GM18519 (cell line): ENCODE measurements at regions not wholly inside any gene's neighbourhood (a gene's known extent, or its start where the extent isn't known, plus 50 kb on each side); places are given as distances from the start of the nearest gene placed in this dataset.

Source experiments
- ATAC-seq: cut with Tn5 transposase; IDR thresholded peaks from one replicate; pipeline ENCODE4 v1.9.1; 2021; ENCODE audit warnings: mild to moderate bottlenecking, moderate library complexity; ENCODE audit not compliant: unreplicated experiment, low FRiP score

DNA sequence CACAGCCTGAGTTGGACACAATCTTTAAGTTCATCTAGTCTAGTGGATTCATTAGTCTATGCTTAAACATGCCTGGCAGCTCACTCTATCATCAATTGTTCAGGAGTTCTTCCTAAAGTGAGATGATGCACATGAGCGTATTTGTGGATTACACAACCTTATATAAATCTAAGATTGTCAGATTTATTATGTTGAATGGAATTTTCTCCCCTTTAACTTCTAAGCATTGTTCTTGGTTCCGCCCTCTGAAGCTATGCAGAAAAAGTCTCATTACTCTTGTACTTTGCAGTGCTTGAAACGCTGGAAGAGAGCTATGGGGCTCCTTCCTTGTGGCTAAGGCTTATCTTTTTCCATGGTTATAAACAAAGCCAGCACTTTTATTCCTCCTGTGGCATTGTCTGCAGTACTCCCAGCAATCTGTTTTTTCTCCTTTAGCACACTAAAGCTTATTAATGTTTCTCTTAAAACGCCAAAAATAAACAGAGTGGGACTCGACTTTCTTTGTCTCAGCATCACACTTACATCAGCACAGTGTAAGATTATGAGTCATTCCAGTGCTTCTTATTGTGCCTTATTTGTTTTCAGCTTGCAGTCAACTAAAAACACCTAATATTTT, 316.8 kb upstream of the CAMK1G start:
- ATAC-seq: no peak

GRCh38 chr1:209267968-209268367, 315.5 kb upstream of the CAMK1G start:
- ATAC-seq: no peak

- no peak for ATAC-seq
These were observed 315.0 kb upstream of the CAMK1G start for GRCh38 chr1:209268479-209268878.

DNA sequence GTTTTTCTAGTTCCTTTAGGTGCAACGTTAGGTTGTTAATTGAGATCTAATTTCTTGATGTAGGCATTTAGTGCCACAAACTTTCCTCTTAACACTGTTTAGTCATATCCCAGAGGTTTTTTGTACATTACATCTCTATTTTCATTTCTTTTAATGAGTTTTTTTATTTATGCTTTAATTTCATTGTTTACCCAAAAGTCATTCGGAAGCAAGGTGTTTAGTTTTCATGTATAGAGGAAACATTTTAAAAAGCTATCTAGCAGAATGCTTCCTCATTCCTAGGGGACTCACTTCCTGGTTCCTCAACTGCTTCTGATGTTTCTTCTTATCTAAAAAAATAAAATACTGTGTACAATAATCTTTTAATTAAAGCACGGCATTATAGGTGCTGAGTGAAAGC, 307.2 kb upstream of the CAMK1G start:
- ATAC-seq: no peak

GRCh38 chr1:209277662-209278061, 305.9 kb upstream of the CAMK1G start:
- ATAC-seq: no peak

GRCh38 chr1:209291715-209292114, 291.8 kb upstream of the CAMK1G start:
- ATAC-seq: no peak

DNA sequence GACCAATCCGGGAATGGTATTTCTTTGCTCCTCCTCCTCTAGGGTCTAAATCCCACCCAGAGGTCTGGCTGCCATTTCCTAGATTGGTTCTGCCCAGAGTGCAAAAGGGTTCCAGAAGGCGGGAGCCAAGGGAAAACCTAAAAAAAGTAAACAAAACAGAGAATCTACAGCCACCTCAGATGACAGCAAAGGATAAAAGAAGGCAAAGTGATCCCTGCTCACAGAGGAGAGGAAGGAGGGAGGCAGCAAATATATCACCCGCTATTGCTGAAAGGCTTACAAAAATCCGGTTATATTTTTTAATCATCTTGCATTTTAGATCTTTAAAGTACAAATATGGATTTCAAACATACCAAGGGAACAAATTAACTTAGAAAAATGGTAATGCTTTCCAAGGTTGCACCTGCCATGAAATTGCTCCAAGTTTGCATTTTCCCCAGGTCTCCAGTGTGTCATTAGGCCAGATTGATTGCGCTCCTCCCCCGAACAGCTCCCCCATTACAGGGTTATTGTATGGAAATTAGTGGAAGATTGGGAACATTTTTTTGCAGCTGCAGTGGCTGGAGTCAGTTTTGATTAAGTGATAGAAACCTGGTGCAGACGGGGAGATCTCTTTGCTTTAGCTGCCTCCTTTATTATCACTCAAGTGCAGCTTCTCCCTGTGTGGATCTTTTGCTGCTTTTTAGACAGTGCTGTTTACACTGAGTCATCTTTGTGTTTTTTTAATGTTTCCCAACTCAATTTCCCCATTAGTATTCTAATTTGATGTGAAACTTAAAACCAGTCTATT, 280.5 kb upstream of the CAMK1G start:
- ATAC-seq: no peak

DNA sequence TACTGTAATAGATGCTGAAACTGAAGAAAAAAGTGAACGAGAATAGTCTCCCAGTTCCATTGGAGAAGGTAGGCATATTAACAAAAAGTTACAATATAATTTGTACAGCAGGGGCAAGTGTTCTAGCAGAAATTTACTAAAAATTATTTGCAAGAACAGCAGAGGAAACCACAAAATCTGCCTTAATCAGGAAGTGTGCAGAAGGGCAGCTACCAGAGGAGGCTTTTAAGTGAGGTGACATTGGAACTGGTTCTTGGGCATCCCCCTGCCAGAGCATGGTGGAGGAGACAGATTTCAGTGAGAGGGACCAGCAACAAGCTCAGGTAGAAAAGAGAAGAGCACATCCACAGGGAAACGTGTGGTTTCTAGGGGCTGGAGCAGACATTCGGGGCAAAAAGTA, 279.3 kb upstream of the CAMK1G start:
- ATAC-seq: no peak

DNA sequence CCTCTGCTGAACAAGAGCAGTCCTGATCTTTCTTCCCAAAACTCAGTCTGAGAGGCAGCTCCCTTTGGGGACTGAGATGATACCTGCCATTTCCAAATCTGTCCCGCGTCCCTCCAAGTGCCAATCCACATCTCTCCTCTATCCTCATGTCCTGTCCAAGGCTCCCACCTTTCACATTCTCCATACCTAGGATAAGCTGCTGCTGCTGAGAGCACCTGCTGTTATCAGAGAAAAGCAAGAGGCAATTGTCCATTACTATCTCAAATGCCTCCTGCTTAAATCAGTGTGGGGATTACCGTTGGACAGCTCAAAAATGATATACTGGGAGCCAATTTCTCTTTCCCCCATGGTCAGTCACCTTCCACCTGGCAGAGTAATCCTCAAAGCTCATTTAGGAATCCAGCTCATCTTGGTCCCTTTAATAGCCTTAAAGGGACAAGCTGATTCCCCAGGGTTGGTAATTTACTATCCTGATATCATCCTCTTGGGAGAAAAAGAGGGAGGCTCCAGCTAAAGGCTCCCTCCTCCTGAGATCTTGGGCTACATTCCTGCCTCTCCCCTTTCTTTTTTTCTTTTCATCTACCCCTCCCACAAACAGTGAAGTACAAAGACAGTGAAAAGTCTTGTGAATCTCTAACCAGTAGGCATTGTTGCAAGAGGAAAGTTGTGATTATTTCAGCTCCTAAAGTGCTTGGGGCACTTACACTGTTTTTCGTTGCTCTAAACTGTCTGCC, 278.1 kb upstream of the CAMK1G start:
- no peak for ATAC-seq

- no peak for ATAC-seq
These were observed 275.7 kb upstream of the CAMK1G start for GRCh38 chr1:209307846-209308245.

- ATAC-seq: no peak
These were observed 274.3 kb upstream of the CAMK1G start for GRCh38 chr1:209309198-209309597.

- no peak for ATAC-seq
These were observed 271.7 kb upstream of the CAMK1G start for GRCh38 chr1:209311770-209312169.

GRCh38 chr1:209316929-209317328, 266.6 kb upstream of the CAMK1G start:
- ATAC-seq: no peak

DNA sequence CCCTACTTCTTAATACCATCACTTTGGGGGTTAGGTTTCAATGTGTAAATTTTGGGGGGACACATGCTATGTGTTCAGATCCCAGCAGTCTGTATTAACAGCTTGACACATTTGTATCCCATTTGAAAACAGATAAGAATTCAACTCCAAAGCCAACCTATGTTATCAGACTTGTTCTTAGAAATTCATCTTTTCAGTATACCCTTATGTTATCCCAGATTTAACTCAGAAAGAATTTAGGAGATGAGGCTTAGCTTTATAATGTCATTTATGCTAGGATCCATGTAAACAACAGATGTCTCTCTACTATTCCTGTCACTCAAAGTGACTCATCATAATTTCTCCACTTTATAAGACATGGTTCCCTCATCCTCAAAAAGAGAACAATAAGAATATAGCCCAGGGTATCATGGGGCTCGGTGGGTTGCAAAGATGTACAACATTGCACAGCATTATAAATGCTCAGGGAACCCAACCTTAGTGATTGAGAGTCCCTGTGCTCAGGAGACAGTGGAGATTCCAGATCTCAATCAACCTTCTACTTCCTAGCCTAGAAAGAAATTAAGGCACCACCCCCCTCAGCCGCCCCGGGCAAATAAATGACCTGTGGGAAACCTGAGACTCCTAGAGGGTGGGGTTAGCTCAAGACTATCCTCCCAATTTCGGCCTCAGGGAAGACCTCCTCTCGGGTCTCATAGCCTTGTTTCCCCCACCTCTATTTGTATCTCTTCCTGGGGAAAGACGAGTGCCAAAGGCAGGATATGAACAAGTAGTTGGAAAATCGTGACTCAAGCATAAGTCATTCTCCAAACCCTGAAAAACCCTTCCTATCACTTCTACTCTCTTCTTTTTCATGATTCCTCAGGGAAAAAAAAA, 265.1 kb upstream of the CAMK1G start:
- no peak for ATAC-seq

DNA sequence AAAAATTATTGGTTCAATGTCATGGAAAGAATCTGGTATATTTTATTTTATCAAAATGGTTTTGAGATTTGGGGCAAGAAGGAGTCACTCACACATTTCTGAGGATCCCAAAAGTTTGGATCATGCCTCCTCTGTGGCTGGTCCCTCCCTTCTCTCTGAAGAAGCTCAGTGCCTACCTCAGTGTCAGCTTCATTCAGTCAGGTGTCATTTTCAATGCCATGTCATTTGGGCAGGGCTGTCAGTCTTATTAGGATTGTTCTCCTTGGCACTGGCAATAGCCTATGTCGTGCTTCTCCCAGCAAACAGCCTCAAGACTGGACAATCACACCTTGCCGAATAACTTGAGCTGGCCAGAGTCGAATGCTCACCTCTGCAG, 264.5 kb upstream of the CAMK1G start:
- ATAC-seq: no peak

- no peak for ATAC-seq
These were observed 264.0 kb upstream of the CAMK1G start for GRCh38 chr1:209319549-209319948.

DNA sequence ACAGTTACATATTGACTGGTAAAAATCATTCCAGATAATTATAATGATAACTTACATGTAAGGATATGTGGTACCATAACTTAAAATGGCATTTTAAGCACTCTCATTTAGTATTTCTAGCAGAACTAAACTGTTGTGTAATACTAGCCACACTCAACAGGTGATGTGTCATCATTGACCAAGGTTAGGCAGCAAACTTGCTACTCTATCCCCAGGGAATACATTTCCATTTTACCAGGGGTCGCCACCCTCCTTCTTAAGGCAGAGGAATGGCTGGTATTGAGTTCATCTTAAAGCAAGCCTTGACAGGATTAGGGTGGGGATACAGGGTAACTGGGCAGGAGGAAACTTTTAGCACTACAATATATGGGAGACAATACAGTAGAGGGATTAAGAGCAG, 259.8 kb upstream of the CAMK1G start:
- no peak for ATAC-seq

GRCh38 chr1:209324901-209325871, 258.3 kb upstream of the CAMK1G start:
- no peak for ATAC-seq

DNA sequence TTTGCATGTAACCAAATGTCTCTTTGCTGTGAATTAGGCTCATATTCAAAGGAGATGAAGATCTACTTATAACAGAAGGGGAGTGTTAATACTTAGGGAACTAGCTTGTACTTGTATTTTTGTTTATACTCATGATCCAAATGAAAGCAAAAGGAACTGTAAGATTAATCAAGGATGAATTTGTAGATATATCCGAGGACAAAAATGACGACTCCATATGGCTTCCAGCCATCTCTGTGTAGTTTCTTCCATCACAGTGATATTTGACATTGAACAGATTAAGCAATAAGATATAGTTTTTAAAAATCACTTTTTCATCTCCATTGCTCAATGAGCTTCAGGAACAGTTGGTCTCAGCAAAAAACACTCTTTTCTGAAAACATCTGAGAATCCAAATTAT, 257.4 kb upstream of the CAMK1G start:
- ATAC-seq: no peak

- no peak for ATAC-seq
These were observed 256.7 kb upstream of the CAMK1G start for GRCh38 chr1:209326831-209327230.
